HG02870 (cell line): ENCODE measurements at regions not wholly inside any gene's neighbourhood (a gene's known extent, or its start where the extent isn't known, plus 50 kb on each side); places are given as distances from the start of the nearest gene placed in this dataset.

Experiments
- ATAC-seq: cut with Tn5 transposase; IDR thresholded peaks from one replicate; pipeline ENCODE4 v1.9.1; 2021; ENCODE audit warnings: mild to moderate bottlenecking, moderate library complexity; ENCODE audit not compliant: unreplicated experiment

GRCh38 chr9:28868228-28868990 lies 1295.1 kb upstream of the C9orf72 start:
- no peak for ATAC-seq

GRCh38 chr9:28882529-28882928 lies 1309.2 kb upstream of the C9orf72 start:
- no peak for ATAC-seq

- ATAC-seq = no peak
These were observed 1310.0 kb upstream of the C9orf72 start for GRCh38 chr9:28883234-28883633.

GRCh38 chr9:28887188-28887884 lies 1314.1 kb upstream of the C9orf72 start:
- no peak for ATAC-seq

GRCh38 chr9:28888806-28889205 lies 1315.5 kb upstream of the C9orf72 start:
- ATAC-seq = no peak

GRCh38 chr9:28892538-28892937 lies 1319.3 kb upstream of the C9orf72 start:
- ATAC-seq = no peak

GRCh38 chr9:28899267-28899666 lies 1326.0 kb upstream of the C9orf72 start:
- ATAC-seq = no peak

GRCh38 chr9:28899926-28900325 lies 1326.6 kb upstream of the C9orf72 start:
- ATAC-seq = no peak

- no peak for ATAC-seq
These were observed 1327.1 kb upstream of the C9orf72 start for GRCh38 chr9:28900406-28900805.

- ATAC-seq = no peak
These were observed 1336.2 kb upstream of the C9orf72 start for GRCh38 chr9:28909526-28909925.

GRCh38 chr9:28912621-28913020 lies 1339.3 kb upstream of the C9orf72 start:
- no peak for ATAC-seq

GRCh38 chr9:28915202-28915930 lies 1342.1 kb upstream of the C9orf72 start:
- no peak for ATAC-seq

- no peak for ATAC-seq
These were observed 1343.1 kb upstream of the C9orf72 start for GRCh38 chr9:28916348-28916747.

GRCh38 chr9:28921857-28922500 lies 1348.7 kb upstream of the C9orf72 start:
- no peak for ATAC-seq

GRCh38 chr9:28922891-28923290 lies 1349.6 kb upstream of the C9orf72 start:
- ATAC-seq = no peak

GRCh38 chr9:28923351-28923750 lies 1350.1 kb upstream of the C9orf72 start:
- no peak for ATAC-seq

GRCh38 chr9:28925157-28925556 lies 1351.9 kb upstream of the C9orf72 start:
- no peak for ATAC-seq

- ATAC-seq = no peak
These were observed 1353.0 kb upstream of the C9orf72 start for GRCh38 chr9:28926306-28926705.

- ATAC-seq = no peak
These were observed 1354.4 kb upstream of the C9orf72 start for GRCh38 chr9:28927691-28928090.

- ATAC-seq = no peak
These were observed 1356.2 kb upstream of the C9orf72 start for GRCh38 chr9:28929433-28929832.

- ATAC-seq = no peak
These were observed 1357.5 kb upstream of the C9orf72 start for GRCh38 chr9:28930766-28931165.
